ENCODE measurements at regions not wholly inside any gene's neighbourhood (a gene's known extent, or its start where the extent isn't known, plus 50 kb on each side); places are given as distances from the start of the nearest gene placed in this dataset.

- no peaks in the 10 kb centered on the region for H3K36me3 ChIP-seq
- H3K4me3 ChIP-seq = no peak overlapping the region
- H3K27me3 ChIP-seq = no peaks in the 10 kb centered on the region
- no peak overlapping the region for H3K27ac ChIP-seq
- H3K4me1 ChIP-seq = no peaks in the 10 kb centered on the region
- ATAC-seq = no peak
- no peaks in the 10 kb centered on the region for H3K9me3 ChIP-seq
- no peak for TF ChIP-seq CTCF (IDR thresholded peaks at IDR 0.05)
- DNase-seq = no peak
- intact Hi-C loops (cut with DNase I) = no loop called here
Observed at GRCh38 chr2:18980786-18981430, 377.5 kb downstream of the OSR1 start.

- intact Hi-C loops (cut with DNase I) = no loop called here
- Histone ChIP-seq H3K4me1 (no peaks in the 10 kb centered on the region), H3K9me3 (no peaks in the 10 kb centered on the region), H3K27ac (no peak overlapping the region), H3K36me3 (no peaks in the 10 kb centered on the region), H3K27me3 (no peaks in the 10 kb centered on the region), H3K4me3 (no peak overlapping the region)
- DNase-seq (no peak), ATAC-seq (no peak)
- no peak for TF ChIP-seq CTCF (IDR thresholded peaks at IDR 0.05)
Observed at GRCh38 chr2:18980104-18980785, 378.2 kb downstream of the OSR1 start.

GRCh38 chr2:18977409-18977808, 381.0 kb downstream of the OSR1 start:
- no peak overlapping the region for H3K27ac ChIP-seq
- no peaks in the 10 kb centered on the region for H3K27me3 ChIP-seq
- no peak for TF ChIP-seq CTCF (IDR thresholded peaks at IDR 0.05)
- H3K36me3 ChIP-seq = no peaks in the 10 kb centered on the region
- H3K9me3 ChIP-seq = no peaks in the 10 kb centered on the region
- ATAC-seq (no peak), DNase-seq (no peak)
- intact Hi-C loops (cut with DNase I) = no loop called here
- H3K4me1 ChIP-seq = no peaks in the 10 kb centered on the region
- no peak overlapping the region for H3K4me3 ChIP-seq

GRCh38 chr2:18976168-18976961, 382.1 kb downstream of the OSR1 start:
- Histone ChIP-seq H3K27ac (peak overlapping the region; percentile 52), H3K27me3 (no peaks in the 10 kb centered on the region), H3K4me1 (no peaks in the 10 kb centered on the region), H3K4me3 (no peak overlapping the region), H3K36me3 (no peaks in the 10 kb centered on the region), H3K9me3 (no peaks in the 10 kb centered on the region)
- no peak for TF ChIP-seq CTCF (IDR thresholded peaks at IDR 0.05)
- ATAC-seq (no peak), DNase-seq (no peak)
- intact Hi-C loops (cut with DNase I) = no loop called here

- ATAC-seq (no peak), DNase-seq (no peak)
- intact Hi-C loops (cut with DNase I) = no loop called here
- Histone ChIP-seq H3K27me3 (no peaks in the 10 kb centered on the region), H3K4me3 (no peak overlapping the region), H3K4me1 (no peaks in the 10 kb centered on the region), H3K27ac (peak overlapping the region; percentile 52), H3K9me3 (no peaks in the 10 kb centered on the region), H3K36me3 (no peaks in the 10 kb centered on the region)
- TF ChIP-seq CTCF (IDR thresholded peaks at IDR 0.05) = no peak
Observed at GRCh38 chr2:18975506-18976167, 382.8 kb downstream of the OSR1 start.

Data from upper lobe of right lung (tissue), 1 donor.